Spleen (tissue), 11 donors: ENCODE measurements at regions not wholly inside any gene's neighbourhood (a gene's known extent, or its start where the extent isn't known, plus 50 kb on each side); places are given as distances from the start of the nearest gene placed in this dataset.

ENCODE experiments used
- DNase-seq: peaks from one replicate; pipeline ENCODE4 v3.0.0-alpha.2; 2020
- H3K27ac ChIP-seq, 8 donors: fragments of 200-600 bp; sonication (generic) in 7 of 8; 1 replicate in 4 of 8; 2 replicates in 4 of 8; pipeline versions ENCODE4 v1.5.0 to v1.8.0; 2016 to 2021; ENCODE audit warnings: inconsistent platforms in 4 of 8, mild to moderate bottlenecking in 4 of 8, moderate library complexity in 1 of 8
- H3K27me3 ChIP-seq, 7 donors: fragments of 200-600 bp; sonication (generic) in 6 of 7; replicated peaks in 1 of 7; 1 replicate in 4 of 7; 2 replicates in 3 of 7; pipeline versions ENCODE4 v1.5.0 to v1.8.0; 2016 to 2021; ENCODE audit warnings: inconsistent platforms in 3 of 7, mild to moderate bottlenecking in 1 of 7
- H3K36me3 ChIP-seq, 6 donors: fragments of 200-600 bp; sonication (generic) in 5 of 6; 1 replicate in 4 of 6; 2 replicates in 2 of 6; pipeline versions ENCODE4 v1.5.0 to v1.8.0; 2016 to 2021; ENCODE audit warnings: inconsistent platforms in 2 of 6
- H3K4me1 ChIP-seq, 6 donors: fragments of 200-600 bp; sonication (generic) in 5 of 6; 1 replicate in 3 of 6; 2 replicates in 3 of 6; pipeline versions ENCODE4 v1.5.0 to v1.8.0; 2016 to 2021; ENCODE audit warnings: inconsistent platforms in 3 of 6
- H3K4me3 ChIP-seq, 8 donors: fragments of 200-600 bp; sonication (generic) in 7 of 8; 1 replicate in 4 of 8; 2 replicates in 4 of 8; pipeline versions ENCODE4 v1.5.0 to v1.8.0; 2016 to 2021; ENCODE audit warnings: inconsistent platforms in 4 of 8, mild to moderate bottlenecking in 4 of 8, moderate library complexity in 2 of 8
- H3K9me3 ChIP-seq, 8 donors: fragments of 200-600 bp; sonication (generic) in 7 of 8; 1 replicate in 4 of 8; 2 replicates in 4 of 8; pipeline versions ENCODE4 v1.5.0 to v1.8.0; 2016 to 2021; ENCODE audit warnings: inconsistent platforms in 4 of 8
- POLR2A ChIP-seq, 3 donors: fragments of 450-650 bp; IDR thresholded peaks; one replicate each; pipeline ENCODE4 v1.5.1; 2017; ENCODE audit warnings: antibody characterized with exemption in 3 of 3, mild to moderate bottlenecking in 1 of 3
- POLR2AphosphoS5 ChIP-seq, 3 donors: sonication (generic); formaldehyde crosslinking; IDR thresholded peaks; one replicate each; pipeline ENCODE4 v1.5.1; 2017; ENCODE audit warnings: antibody characterized with exemption in 3 of 3
- WGBS, 5 donors: extraction: QIAGEN DNeasy Blood & Tissue Kit in 3 of 5; methylation state at CpG; one replicate each; pipeline versions ENCODE4 v1.1.5 to v1.1.7; 2013 to 2018; 5-methylcytosine and 5-hydroxymethylcytosine counted together
- intact Hi-C: fragments of 100-400 bp; cut with DNase I; formaldehyde crosslinking; loops from one replicate; pipeline ENCODE4 v1.15.0; 2023; ENCODE audit warnings: low total_unique reads
- TF ChIP-seq, protein P1 (sequence below), 11 experiments: fragments of 200-600 bp in 7 of 11; fragments of 450-650 bp in 4 of 11; sonication (generic) in 4 of 11; IDR thresholded peaks in 8 of 11; conservative IDR thresholded peaks in 3 of 11; 1 replicate in 7 of 11; 2 replicates in 4 of 11; pipeline versions ENCODE4 v1.4.0 to v1.8.0; 2016 to 2021; ENCODE audit warnings: antibody characterized with exemption in 11 of 11, inconsistent platforms in 4 of 11, mild to moderate bottlenecking in 1 of 11
- donor health status: healthy with polysubstance abuse.
- donor health status: DM: no; HTN: no; CAD: no; lungs with moderate emphysema.
- donor health status: DM: no; HTN: no; CAD: no.
- donor health status: Bipolar disorder and iron deficiency.
- donor health status: healthy.
- donor health status: DM: no; HTN: no; CAD: no.
- donor health status: DM: yes; HTN: yes; CAD: no.

DNA sequence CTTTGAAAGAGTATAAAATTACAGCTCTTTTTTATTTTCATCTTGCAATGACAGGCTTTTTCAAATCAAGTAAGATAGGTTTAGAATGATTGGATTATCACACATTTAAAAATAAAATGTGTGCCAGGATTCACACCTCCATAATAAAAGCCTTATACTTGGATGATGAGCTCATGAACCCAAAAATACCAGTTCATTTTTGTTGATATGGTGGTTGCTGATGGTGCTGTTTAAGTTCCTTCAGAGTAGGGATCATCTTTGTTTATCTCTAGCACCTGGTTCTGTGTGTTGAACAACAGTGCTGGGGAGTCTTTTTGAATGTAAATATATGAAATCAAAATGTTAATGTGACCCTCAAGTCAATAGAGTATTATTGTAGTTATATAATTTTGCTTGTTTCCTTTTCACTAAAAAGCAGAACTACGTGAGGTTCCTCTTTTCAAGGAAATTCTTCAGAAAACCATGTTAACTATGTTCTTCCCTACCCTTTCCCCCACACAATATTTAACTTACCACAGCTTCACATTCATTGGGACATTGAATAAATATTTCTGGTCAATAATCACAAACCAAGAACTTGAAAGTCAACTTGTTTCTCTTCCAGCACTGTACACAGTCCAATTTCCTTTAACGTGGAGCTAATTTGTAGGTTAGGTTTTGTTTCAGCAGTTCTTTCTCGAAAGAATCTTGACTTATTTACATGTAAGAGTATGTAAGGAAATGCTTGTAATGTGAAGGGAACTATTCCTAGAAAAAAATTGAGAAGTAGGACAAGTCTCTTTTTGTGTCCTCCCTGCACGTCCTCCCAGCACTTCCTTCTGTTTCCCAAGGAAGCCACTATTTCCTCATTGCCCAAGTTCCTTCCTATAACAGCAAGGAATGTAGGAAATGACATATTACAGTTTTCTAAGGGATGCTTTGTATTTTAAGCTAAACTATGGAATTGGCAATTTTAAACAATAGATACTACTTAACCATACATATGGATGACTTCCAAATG lies 945.9 kb upstream of the CITED2 start:
- DNase-seq, result no peak
- TF ChIP-seq POLR2A (IDR thresholded peaks at IDR 0.05) (no peak), POLR2AphosphoS5 (IDR thresholded peaks at IDR 0.05) (no peak)
- TF ChIP-seq, protein P1, sequence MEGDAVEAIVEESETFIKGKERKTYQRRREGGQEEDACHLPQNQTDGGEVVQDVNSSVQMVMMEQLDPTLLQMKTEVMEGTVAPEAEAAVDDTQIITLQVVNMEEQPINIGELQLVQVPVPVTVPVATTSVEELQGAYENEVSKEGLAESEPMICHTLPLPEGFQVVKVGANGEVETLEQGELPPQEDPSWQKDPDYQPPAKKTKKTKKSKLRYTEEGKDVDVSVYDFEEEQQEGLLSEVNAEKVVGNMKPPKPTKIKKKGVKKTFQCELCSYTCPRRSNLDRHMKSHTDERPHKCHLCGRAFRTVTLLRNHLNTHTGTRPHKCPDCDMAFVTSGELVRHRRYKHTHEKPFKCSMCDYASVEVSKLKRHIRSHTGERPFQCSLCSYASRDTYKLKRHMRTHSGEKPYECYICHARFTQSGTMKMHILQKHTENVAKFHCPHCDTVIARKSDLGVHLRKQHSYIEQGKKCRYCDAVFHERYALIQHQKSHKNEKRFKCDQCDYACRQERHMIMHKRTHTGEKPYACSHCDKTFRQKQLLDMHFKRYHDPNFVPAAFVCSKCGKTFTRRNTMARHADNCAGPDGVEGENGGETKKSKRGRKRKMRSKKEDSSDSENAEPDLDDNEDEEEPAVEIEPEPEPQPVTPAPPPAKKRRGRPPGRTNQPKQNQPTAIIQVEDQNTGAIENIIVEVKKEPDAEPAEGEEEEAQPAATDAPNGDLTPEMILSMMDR (IDR thresholded peaks at IDR 0.05 in 8 of 11, conservative IDR thresholded peaks at IDR 0.05 in 3 of 11), result no peak
- intact Hi-C loops, result no loop called here
- no peaks in the 10 kb centered on the region for H3K27me3 ChIP-seq
- H3K4me3 ChIP-seq, result peak overlapping the region in 1 of 8 donors; percentile 12
- WGBS, 5 donors, result 9 to 21% (median 18%) methylated on average over 4 of the region's 4 CpGs
- H3K27ac ChIP-seq, result peak overlapping the region; percentile 11 to 74 (median 67)
- H3K9me3 ChIP-seq, result peaks cover 0 to 3% (median 0%) of the 10 kb centered on the region in 8 donors
- peaks cover 5 to 38% (median 24%) of the 10 kb centered on the region in 6 donors for H3K4me1 ChIP-seq
- no peaks in the 10 kb centered on the region for H3K36me3 ChIP-seq

DNA sequence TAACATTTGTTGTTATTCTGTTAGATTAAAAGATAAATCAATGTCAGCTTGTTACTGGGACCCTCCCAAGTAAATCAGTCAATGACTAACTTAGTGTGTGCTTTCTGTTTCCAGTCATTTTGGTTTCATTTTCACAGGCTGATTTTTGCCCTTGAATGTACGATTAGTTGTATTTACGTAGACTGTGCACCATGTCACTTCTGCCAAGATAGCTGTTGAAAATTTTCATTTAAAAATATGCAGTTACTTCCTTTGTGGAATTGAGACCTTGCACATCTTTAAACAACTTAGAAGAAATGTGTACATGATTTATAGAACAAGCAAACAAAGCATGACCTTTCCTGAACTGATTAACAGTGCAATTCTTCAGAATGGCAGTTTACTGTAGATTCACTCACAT lies 944.8 kb upstream of the CITED2 start:
- WGBS, 5 donors, result 33 to 66% (median 49%) methylated on average over 2 of the region's 2 CpGs
- Histone ChIP-seq H3K36me3 (no peaks in the 10 kb centered on the region), H3K4me3 (peak overlapping the region in 2 of 8 donors; percentile 3 to 34), H3K4me1 (peaks cover 5 to 38% (median 24%) of the 10 kb centered on the region in 6 donors), H3K9me3 (no peaks in the 10 kb centered on the region), H3K27me3 (no peaks in the 10 kb centered on the region), H3K27ac (peak overlapping the region; percentile 5 to 74 (median 67))
- intact Hi-C loops, result no loop called here
- no peak for DNase-seq
- TF ChIP-seq, protein P1 (IDR thresholded peaks at IDR 0.05 in 8 of 11, conservative IDR thresholded peaks at IDR 0.05 in 3 of 11), result no peak
- TF ChIP-seq POLR2A (IDR thresholded peaks at IDR 0.05), result no peak
- no peak for TF ChIP-seq POLR2AphosphoS5 (IDR thresholded peaks at IDR 0.05)

DNA sequence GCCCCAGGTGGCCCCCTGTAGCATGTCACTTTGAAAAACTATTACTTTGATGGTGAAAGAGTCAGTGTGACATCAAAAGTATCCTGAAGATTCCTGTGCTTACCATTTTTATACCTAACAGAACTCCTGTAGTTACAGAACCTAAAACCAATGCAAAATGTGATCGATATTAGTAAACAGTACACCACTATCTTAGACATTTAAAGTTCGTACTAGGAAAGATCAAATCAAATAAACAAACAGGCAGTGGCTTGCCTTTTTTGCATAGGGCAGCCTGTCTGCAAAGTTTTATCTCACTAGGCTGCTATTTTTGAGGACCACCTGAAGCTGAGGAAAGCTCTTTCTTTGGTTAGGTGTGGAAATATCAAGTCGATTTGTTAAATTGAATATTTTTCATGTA lies 944.0 kb upstream of the CITED2 start:
- intact Hi-C loops, result no loop called here
- Histone ChIP-seq H3K27me3 (no peaks in the 10 kb centered on the region), H3K36me3 (no peaks in the 10 kb centered on the region), H3K27ac (peak overlapping the region in 3 of 8 donors; percentile 65 to 71 (median 69)), H3K9me3 (no peaks in the 10 kb centered on the region), H3K4me3 (no peak overlapping the region), H3K4me1 (peaks cover 5 to 38% (median 24%) of the 10 kb centered on the region in 6 donors)
- 86 to 92% (median 90%) methylated on average over 3 of the region's 3 CpGs for WGBS, 5 donors
- no peak for DNase-seq
- no peak for TF ChIP-seq POLR2A (IDR thresholded peaks at IDR 0.05)
- TF ChIP-seq, protein P1 (IDR thresholded peaks at IDR 0.05 in 8 of 11, conservative IDR thresholded peaks at IDR 0.05 in 3 of 11), result no peak
- TF ChIP-seq POLR2AphosphoS5 (IDR thresholded peaks at IDR 0.05), result no peak

DNA sequence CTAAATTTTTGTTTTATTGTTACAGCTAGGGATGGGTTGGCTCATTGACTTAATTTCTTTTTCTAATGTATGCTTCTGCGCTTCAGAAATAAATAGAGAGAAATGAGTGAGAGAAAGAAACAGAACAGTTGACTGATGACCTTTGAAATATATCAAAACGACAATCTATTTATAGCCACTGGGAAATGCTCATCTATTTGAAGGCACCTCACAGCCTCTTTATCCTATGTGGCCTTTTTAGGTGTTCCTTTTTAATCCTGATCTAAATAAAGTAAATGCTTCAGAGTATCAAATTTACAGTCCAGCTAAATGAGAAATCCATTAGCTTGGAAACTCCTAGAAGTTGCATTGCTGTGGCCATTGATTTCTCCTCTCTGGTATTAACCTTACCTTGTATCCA lies 943.5 kb upstream of the CITED2 start:
- no peak for DNase-seq
- peaks cover 5 to 38% (median 24%) of the 10 kb centered on the region in 6 donors for H3K4me1 ChIP-seq
- TF ChIP-seq POLR2A (IDR thresholded peaks at IDR 0.05) (no peak), POLR2AphosphoS5 (IDR thresholded peaks at IDR 0.05) (no peak)
- TF ChIP-seq, protein P1 (IDR thresholded peaks at IDR 0.05 in 8 of 11, conservative IDR thresholded peaks at IDR 0.05 in 3 of 11), result no peak
- H3K27ac ChIP-seq, result no peak overlapping the region
- intact Hi-C loops, result no loop called here
- no peaks in the 10 kb centered on the region for H3K36me3 ChIP-seq
- H3K9me3 ChIP-seq, result no peaks in the 10 kb centered on the region
- H3K4me3 ChIP-seq, result no peak overlapping the region
- H3K27me3 ChIP-seq, result no peaks in the 10 kb centered on the region
- 74 to 88% (median 86%) methylated on average over 2 of the region's 2 CpGs for WGBS, 5 donors
